Hypothalamus (tissue), 51 donors: ENCODE measurements at regions not wholly inside any gene's neighbourhood (a gene's known extent, or its start where the extent isn't known, plus 50 kb on each side); places are given as distances from the start of the nearest gene placed in this dataset.
"Not testable (repeated sequence)": the region's sequence is repeated elsewhere in the genome, so short reads cannot be mapped to it uniquely, and the experiment has no call there.

ENCODE experiments used
- DNase-seq, 51 donors: peaks; one replicate each; lab custom pipeline; 2025; lab: John Stamatoyannopoulos, UW

- DNase-seq, result no peak
Observed at GRCh38 chr2:150122871-150123613, 364.4 kb downstream of the RND3 start.

GRCh38 chr2:150122156-150122555, 365.3 kb downstream of the RND3 start:
- no peak for DNase-seq

DNA sequence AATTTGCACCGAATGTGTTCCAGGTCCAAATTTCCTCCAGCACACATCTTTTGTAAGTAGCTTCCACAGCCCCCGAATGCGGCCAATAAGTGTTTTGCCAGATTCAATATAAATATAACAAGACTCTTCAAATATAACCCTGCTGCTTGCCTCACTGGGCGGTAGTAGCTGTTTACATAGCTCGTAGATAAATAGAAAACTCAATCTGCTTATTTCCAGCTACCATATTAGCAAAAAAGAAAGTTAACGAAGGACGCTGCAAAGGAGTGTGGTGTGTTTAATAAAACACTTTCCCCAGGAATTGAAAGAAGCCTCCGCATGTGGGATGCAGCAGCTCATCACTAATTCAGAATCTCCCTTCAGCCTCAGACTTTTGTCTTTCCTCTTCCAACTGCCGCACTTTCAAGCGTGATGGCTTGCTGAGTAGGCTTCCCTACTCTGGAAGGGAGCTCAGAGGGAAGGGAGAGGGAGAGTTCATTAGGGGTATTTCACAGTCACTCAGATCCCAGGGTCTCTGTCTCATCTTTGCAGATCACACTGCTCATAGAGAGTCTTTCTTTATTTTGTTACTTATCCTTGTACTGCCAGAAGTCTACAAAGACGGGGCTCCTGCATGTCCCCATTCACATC, 367.0 kb downstream of the RND3 start:
- no peak for DNase-seq

- no peak for DNase-seq
Observed at GRCh38 chr2:150119819-150120218, 367.6 kb downstream of the RND3 start.

DNA sequence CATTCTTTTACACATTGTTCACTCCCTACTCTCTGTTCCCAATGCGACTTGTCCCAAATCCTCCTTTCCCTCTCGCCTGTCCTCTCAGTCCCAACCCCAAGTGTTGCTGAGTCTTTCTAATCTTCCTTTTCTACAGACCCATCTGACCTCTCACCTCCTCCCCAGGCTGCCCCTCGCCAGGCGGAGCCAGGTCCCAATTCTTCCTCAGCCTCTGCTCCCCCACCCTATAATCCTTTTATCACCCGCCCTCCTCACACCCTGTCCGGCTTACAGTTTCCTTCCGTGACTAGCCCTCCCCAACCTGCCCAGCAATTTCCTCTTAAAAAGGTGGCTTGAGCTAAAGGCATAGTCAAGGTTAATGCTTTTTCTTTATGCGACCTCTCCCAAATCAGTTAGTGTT, 373.4 kb downstream of the RND3 start:
- DNase-seq, result not testable (repeated sequence)

GRCh38 chr2:150110548-150110947, 376.9 kb downstream of the RND3 start:
- DNase-seq, result no peak

DNA sequence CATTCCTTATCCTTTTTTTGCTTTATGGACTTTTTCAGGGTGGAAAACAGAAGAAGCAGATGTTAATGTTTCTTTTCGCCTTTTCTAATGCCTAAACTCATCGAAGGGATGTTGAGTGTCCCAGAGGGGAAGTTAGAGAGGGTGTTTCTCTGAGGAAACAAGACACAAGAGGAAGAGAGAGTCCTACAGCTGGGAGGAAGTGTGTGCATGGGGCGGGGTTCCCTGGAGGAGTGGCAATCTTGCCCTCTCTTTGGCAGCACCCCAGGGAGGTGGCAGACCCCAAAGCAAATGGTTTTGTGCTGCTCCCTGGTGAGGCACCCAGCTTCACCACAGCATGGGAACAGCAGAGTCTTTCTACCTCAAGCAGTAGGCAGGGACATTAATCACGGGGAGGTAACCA, 377.6 kb downstream of the RND3 start:
- DNase-seq, result no peak

GRCh38 chr2:150109028-150109427, 378.4 kb downstream of the RND3 start:
- DNase-seq, result no peak

DNA sequence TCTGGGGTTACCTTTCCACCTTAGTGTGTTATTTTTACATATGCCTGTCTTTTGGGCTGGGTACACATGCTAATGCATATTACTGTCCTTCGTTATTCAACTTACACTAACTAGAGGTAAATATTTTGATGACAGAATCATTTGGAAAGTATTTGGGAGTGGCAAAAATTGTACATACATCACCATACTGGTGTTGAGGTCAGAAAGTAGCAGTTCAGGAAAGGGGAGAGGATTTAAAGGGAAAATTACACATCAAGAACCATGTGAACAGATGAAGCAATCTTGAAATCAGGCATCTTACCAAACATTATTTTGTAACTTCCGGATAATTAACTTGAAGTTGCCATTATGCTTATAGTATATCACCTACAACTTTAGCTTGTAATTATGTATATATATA, 379.7 kb downstream of the RND3 start:
- no peak for DNase-seq

- no peak for DNase-seq
Observed at GRCh38 chr2:150107170-150107569, 380.3 kb downstream of the RND3 start.

DNA sequence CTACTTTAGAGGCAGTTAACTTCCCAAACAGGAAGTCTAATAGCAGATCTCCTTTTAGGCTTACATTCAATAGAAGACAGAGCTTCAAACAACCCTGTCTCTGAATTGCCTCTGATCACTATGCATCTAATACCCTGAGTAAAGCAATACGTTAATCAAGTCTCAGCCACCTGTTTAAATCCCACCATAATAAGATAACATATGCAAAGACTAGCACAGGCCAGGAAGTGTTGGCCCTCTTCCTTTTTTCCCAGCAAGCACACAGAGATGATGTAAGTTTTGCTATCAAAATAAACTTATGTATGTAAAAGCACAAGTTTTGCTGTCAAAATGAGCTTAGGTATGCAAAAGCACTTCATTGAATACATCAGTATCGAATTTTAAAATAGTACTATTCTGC, 385.5 kb downstream of the RND3 start:
- DNase-seq, result no peak

DNA sequence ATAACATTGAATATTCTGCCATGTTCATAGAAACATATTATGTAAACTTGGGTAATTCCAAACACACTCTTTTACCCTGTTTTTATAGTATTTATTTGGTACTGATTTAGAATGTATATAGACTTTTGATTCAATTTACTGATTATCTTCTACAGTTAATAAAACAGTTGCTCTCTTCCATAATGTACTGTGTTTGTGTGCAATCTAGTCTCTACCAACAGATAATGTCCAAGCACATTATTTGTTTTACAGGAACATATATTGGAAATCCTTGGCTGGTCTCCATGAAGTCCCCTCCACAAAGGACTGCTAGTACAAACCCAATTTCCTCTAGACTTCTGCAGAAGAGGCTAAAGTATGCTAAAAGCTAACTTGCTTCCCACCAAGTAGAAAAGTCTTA, 386.6 kb downstream of the RND3 start:
- DNase-seq, result no peak

DNA sequence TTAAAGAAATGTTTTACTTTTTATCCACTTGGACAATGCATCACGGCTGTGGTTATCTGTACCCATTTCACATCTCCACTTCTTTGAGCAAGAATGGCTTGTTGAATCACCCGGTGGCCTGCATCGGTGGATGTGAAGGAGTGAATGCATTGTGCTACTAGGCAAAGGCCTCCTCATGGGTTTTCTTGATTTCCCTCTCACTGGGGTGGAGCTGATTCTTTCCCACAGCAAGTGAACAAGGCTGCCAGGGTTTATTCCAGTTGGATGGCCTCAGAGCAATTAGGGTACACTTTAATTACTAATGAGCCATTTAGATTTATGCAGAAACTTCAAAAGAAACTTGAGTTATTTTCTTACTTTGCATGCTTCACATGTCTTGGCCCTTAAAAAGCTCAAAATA, 387.1 kb downstream of the RND3 start:
- peak in 6 of 51 donors; percentile 3 to 20 (median 11) for DNase-seq

DNA sequence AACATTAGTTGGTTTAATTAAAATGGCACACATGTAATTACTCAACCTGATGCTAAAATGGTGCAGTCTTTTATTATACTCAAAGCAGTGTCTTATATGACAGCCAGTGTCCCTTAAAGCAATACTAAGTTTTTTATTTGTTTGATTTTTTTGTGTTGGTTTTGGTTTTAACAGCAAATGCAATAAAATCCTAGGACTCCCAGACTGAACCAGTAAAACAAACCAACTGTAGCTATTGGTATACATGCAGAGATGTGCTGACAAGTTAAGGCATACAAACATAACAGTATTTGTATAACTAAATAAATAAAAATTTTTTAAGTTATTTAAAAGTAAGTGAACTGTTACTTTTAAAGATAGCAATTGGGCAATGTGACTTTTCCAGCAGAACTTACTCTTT, 387.7 kb downstream of the RND3 start:
- no peak for DNase-seq

GRCh38 chr2:150097901-150098531, 389.5 kb downstream of the RND3 start:
- DNase-seq, result no peak

GRCh38 chr2:150097402-150097801, 390.1 kb downstream of the RND3 start:
- DNase-seq, result no peak

DNA sequence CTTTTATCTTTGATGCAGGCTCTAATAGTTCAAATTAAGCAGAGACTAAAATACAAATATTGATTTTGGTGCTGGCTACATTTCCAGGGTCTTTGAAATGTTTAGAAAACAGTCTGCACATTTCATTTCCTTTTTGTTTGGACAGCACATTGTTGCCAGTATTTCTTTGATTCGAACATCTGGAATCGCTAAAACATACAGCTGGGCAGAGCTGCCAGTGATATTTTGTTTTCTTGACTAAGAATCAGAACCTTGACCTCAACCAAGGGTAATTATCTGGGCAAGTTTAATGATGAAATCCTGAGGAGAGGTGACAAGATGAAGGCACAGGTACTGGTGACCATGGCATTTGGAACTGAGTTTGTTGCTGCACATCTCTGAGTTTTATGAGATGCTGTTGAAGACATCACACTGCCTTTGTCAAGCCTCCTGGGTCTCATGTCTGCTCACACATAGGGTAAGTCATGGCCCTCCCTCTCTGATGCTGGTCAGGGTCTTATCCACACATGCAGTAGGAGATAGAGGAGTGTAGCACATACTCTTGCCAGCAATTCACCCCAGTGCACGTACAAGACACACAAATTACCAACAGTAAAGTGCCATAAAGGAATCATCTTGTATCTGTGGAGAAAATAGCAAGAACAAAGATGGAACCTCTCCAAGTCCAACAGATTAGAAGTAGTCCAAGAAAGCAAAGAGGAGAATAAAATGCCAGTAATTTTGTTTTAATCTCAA, 391.9 kb downstream of the RND3 start:
- no peak for DNase-seq

GRCh38 chr2:150091846-150092245, 395.6 kb downstream of the RND3 start:
- no peak for DNase-seq

- no peak for DNase-seq
Observed at GRCh38 chr2:150090031-150090430, 397.4 kb downstream of the RND3 start.

DNA sequence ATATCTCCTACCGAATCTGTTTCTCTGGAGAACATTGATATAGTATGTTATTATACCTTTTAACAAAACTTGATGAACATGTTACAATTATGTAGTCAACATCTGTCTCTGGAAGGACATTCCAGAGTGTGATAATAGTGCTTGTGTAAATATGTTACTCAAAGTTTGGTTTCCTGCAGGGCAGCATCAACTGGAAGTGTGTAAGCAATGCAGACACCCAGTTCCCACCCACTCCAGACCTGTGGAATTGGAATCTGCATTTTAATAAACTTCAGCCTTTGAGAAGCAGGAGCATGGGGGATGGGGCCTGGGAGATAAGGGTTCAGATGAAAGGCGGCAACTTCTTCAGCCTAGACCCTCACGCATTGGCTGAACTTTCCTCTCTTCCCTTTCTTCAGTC, 398.9 kb downstream of the RND3 start:
- no peak for DNase-seq

DNA sequence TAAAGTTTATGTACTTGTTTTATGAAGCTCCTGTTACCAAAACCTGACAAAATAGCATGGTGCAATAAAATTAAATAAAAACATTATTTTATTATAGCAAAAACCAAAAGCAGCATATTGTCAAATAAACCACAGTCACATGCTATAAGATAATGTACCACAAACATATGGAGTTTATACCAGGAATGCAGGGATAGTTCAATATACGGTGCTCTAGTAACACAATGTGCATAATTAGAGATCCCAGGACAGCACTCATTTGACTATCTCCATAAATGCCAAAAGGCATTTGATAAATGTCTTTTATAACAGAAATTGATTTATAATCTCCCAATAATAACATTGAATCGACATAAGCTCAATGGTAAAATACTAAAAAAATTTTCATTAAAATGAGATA, 402.0 kb downstream of the RND3 start:
- no peak for DNase-seq
